ENCODE measurements at regions not wholly inside any gene's neighbourhood (a gene's known extent, or its start where the extent isn't known, plus 50 kb on each side); places are given as distances from the start of the nearest gene placed in this dataset.

- TF ChIP-seq POLR2A (IDR thresholded peaks at IDR 0.05; ENCODE audit: low read depth, low read length) (no peak), POLR2AphosphoS5 (IDR thresholded peaks at IDR 0.05; ENCODE audit: low read depth, low read length) (no peak), TAF1 (IDR thresholded peaks at IDR 0.05; ENCODE audit: low read depth, low read length) (no peak), SPI1 (IDR thresholded peaks at IDR 0.05; ENCODE audit: low read depth, low read length) (no peak)
Measured at GRCh38 chr16:49920397-49920796, 64.5 kb upstream of the ZNF423 start.
